Neuronal stem cell (in vitro differentiated cells): ENCODE measurements at regions not wholly inside any gene's neighbourhood (a gene's known extent, or its start where the extent isn't known, plus 50 kb on each side); places are given as distances from the start of the nearest gene placed in this dataset.

Experiments
- DNase-seq: peaks from one replicate; pipeline ENCODE4 v3.0.0-alpha.2; 2013; ENCODE audit warnings: low spot score
- H2AFZ ChIP-seq: one replicate; pipeline ENCODE4 v1.6.1; 2013; ENCODE audit warnings: mild to moderate bottlenecking, low read length, inconsistent platforms
- H2AK5ac ChIP-seq: 2 replicates; pipeline ENCODE4 v1.6.1; 2013; ENCODE audit warnings: low read depth, mild to moderate bottlenecking, inconsistent platforms, low read length, moderate library complexity, mixed read lengths
- H2BK120ac ChIP-seq: 2 replicates; pipeline ENCODE4 v1.6.1; 2013; ENCODE audit warnings: low read depth, mild to moderate bottlenecking, inconsistent platforms, low read length, moderate library complexity, mixed read lengths
- H2BK12ac ChIP-seq: one replicate; pipeline ENCODE4 v1.6.1; 2013; ENCODE audit warnings: low read length, inconsistent platforms
- H2BK15ac ChIP-seq: 2 replicates; pipeline ENCODE4 v1.6.1; 2013; ENCODE audit warnings: mild to moderate bottlenecking, low read length, inconsistent platforms, mixed read lengths
- H2BK5ac ChIP-seq: one replicate; pipeline ENCODE4 v1.6.1; 2013; ENCODE audit warnings: inconsistent platforms, mild to moderate bottlenecking, low read length, moderate library complexity
- H3K14ac ChIP-seq: one replicate; pipeline ENCODE4 v1.6.1; 2013; ENCODE audit warnings: low read length, inconsistent platforms
- H3K18ac ChIP-seq: 2 replicates; pipeline ENCODE4 v1.6.1; 2013; ENCODE audit warnings: low read length, inconsistent platforms
- H3K23ac ChIP-seq: 2 replicates; pipeline ENCODE4 v1.6.1; 2013; ENCODE audit warnings: low read depth, mild to moderate bottlenecking, mixed read lengths, low read length, inconsistent platforms; ENCODE audit not compliant: poor library complexity
- H3K27ac ChIP-seq: replicated peaks from 3 replicates; pipeline ENCODE4 v1.5.1; 2013; ENCODE audit warnings: low read length, inconsistent platforms
- H3K27me3 ChIP-seq, 3 experiments: 2 replicates each; pipeline ENCODE4 v1.6.1; 2013; ENCODE audit warnings: low read length in 3 of 3, mild to moderate bottlenecking in 2 of 3, inconsistent platforms in 1 of 3, low read depth in 1 of 3, mixed read lengths in 1 of 3, moderate library complexity in 1 of 3; ENCODE audit not compliant: control insufficient read depth in 3 of 3, insufficient read depth in 3 of 3
- H3K36me3 ChIP-seq, 2 donors: replicated peaks in 1 of 2; 2 replicates each; pipeline ENCODE4 v1.6.1; 2013; ENCODE audit warnings: low read length in 2 of 2; ENCODE audit not compliant: control insufficient read depth in 2 of 2, insufficient read depth in 2 of 2
- H3K4ac ChIP-seq: 2 replicates; pipeline ENCODE4 v1.6.1; 2013; ENCODE audit warnings: inconsistent platforms, mild to moderate bottlenecking, low read length, moderate library complexity
- H3K4me1 ChIP-seq, 2 donors: 1 replicate in 1 of 2; 2 replicates in 1 of 2; pipeline ENCODE4 v1.6.1; 2013; ENCODE audit warnings: low read length in 2 of 2, low read depth in 1 of 2; ENCODE audit not compliant: control insufficient read depth in 2 of 2, insufficient read depth in 1 of 2
- H3K4me2 ChIP-seq: one replicate; pipeline ENCODE4 v1.6.1; 2013; ENCODE audit warnings: mild to moderate bottlenecking, low read length, inconsistent platforms; ENCODE audit not compliant: insufficient read depth, poor library complexity, severe bottlenecking
- H3K4me3 ChIP-seq, 2 donors: 2 replicates each; pipeline ENCODE4 v1.5.1; 2013; ENCODE audit warnings: low read length in 2 of 2, mild to moderate bottlenecking in 2 of 2, inconsistent platforms in 1 of 2, moderate library complexity in 1 of 2
- H3K79me1 ChIP-seq: one replicate; pipeline ENCODE4 v1.6.1; 2013; ENCODE audit warnings: low read depth, mild to moderate bottlenecking, inconsistent platforms, low read length, moderate library complexity
- H3K9ac ChIP-seq: one replicate; pipeline ENCODE4 v1.6.1; 2013; ENCODE audit warnings: mild to moderate bottlenecking, low read depth, low read length, inconsistent platforms; ENCODE audit not compliant: poor library complexity
- H3K9me3 ChIP-seq, 2 donors: replicated peaks in 1 of 2; 2 replicates each; pipeline versions ENCODE3 to v1.6.1; 2013; ENCODE audit warnings: low read length in 2 of 2, mild to moderate bottlenecking in 2 of 2, inconsistent platforms in 1 of 2, low read depth in 1 of 2, mixed read lengths in 1 of 2, moderate library complexity in 1 of 2; ENCODE audit not compliant: control insufficient read depth in 2 of 2, insufficient read depth in 1 of 2
- H4K8ac ChIP-seq: one replicate; pipeline ENCODE4 v1.6.1; 2013; ENCODE audit warnings: low read depth, mild to moderate bottlenecking, inconsistent platforms, low read length, moderate library complexity
- H4K91ac ChIP-seq: one replicate; pipeline ENCODE4 v1.6.1; 2013; ENCODE audit warnings: low read length, low read depth, mild to moderate bottlenecking, inconsistent platforms; ENCODE audit not compliant: poor library complexity
- WGBS, 2 donors: extraction: QIAGEN DNeasy Blood & Tissue Kit; methylation state at CpG; one replicate each; pipeline ENCODE4 v1.1.7; 2013; ENCODE audit warnings: missing lambda C conversion rate in 2 of 2, mixed read lengths in 1 of 2; ENCODE audit not compliant: insufficient read length in 2 of 2, insufficient replicate concordance in 1 of 2; ENCODE audit errors: extremely low coverage in 2 of 2; 5-methylcytosine and 5-hydroxymethylcytosine counted together

DNA sequence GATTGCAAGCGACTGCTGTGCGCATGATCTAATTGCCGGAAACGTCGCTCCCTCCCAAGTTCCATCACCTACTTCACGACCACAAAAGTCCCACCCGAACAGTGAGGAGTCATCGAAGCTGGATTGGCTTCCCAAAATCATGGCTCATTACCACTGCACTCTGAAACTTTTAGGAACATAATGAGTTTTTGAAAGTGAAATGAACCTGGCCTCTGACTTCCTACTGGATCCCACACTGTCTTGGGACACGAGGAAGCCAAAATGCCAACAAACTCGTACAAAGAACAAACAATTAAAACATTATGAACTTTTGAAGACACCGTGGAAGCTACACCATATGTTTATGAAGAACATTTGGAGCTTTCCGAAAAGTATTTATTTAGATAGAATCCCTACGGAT lies 334.8 kb upstream of the TMPO start:
- Histone ChIP-seq H3K4ac (no peak overlapping the region), H3K14ac (no peak overlapping the region), H2BK120ac (no peak overlapping the region), H3K4me1 (peaks cover 0 to 6% of the 10 kb centered on the region in 2 donors), H3K9me3 (no peaks in the 10 kb centered on the region), H4K91ac (no peak overlapping the region), H3K18ac (no peak overlapping the region), H3K36me3 (no peaks in the 10 kb centered on the region), H3K9ac (no peak overlapping the region), H2AFZ (no peak overlapping the region), H2AK5ac (no peak overlapping the region), H2BK5ac (no peak overlapping the region), H3K27ac (no peak overlapping the region), H3K4me2 (no peak overlapping the region), H3K4me3 (no peak overlapping the region), H2BK15ac (no peak overlapping the region), H3K27me3 (no peaks in the 10 kb centered on the region), H4K8ac (no peak overlapping the region), H2BK12ac (no peak overlapping the region), H3K23ac (no peak overlapping the region), H3K79me1 (no peaks in the 10 kb centered on the region)
- DNase-seq, result no peak
- WGBS, 2 donors, result no CpG with 5 or more reads among the region's 13 CpGs

DNA sequence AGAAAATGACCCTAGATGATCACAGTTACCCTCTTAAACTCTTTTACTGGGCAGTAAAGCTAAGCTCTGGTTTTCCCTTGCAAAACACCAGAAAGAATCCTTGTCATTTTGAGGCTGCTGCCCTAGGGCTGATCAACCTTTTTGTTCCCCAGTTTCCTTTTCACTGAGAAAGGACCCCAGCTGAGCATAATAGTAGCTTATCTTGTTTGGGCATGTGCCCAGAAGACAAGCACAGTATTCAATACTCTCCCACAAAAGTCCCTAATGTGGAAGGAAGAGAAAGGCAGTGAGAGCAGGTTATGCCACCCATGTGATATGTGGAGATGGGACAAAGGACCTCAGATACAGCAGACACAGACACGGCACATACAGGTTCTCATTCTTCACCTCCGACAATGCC lies 332.6 kb upstream of the TMPO start:
- Histone ChIP-seq H2BK15ac (no peak overlapping the region), H2AK5ac (no peak overlapping the region), H3K4me3 (no peak overlapping the region), H4K91ac (no peak overlapping the region), H3K27ac (no peak overlapping the region), H4K8ac (no peak overlapping the region), H3K9me3 (no peaks in the 10 kb centered on the region), H3K36me3 (no peaks in the 10 kb centered on the region), H2BK12ac (no peak overlapping the region), H3K4ac (no peak overlapping the region), H3K27me3 (no peaks in the 10 kb centered on the region), H3K4me2 (no peak overlapping the region), H3K79me1 (no peaks in the 10 kb centered on the region), H3K23ac (no peak overlapping the region), H3K14ac (no peak overlapping the region), H2AFZ (no peak overlapping the region), H2BK5ac (no peak overlapping the region), H3K4me1 (peaks cover 0 to 6% of the 10 kb centered on the region in 2 donors), H3K18ac (no peak overlapping the region), H3K9ac (no peak overlapping the region), H2BK120ac (no peak overlapping the region)
- no peak for DNase-seq
- WGBS, 2 donors, result no CpG with 5 or more reads among the region's 2 CpGs

DNA sequence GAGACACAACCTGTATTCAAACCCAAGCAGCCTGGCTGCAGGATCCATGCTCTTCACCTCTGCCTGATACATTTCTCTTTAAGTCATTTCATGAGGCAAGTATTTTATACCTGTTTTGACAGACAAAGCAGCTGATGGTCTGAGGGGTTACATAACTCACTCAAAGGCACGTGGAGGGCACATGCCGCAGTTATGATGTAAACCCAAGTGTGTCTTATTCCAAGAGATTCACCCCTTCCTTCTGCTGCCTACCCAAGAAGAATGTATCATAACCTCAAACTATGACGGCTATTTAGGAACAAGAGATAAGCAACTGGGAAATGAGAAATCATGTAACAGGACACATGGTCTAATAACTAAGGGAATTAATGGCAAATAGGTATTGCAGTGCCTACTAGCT lies 329.8 kb upstream of the TMPO start:
- no peaks in the 10 kb centered on the region for H3K36me3 ChIP-seq
- H3K4me2 ChIP-seq, result no peak overlapping the region
- no peak overlapping the region for H2AK5ac ChIP-seq
- H3K14ac ChIP-seq, result no peak overlapping the region
- no CpG with 5 or more reads among the region's 3 CpGs for WGBS, 2 donors
- no peak for DNase-seq
- H4K8ac ChIP-seq, result no peak overlapping the region
- no peak overlapping the region for H3K23ac ChIP-seq
- H3K27me3 ChIP-seq, result no peaks in the 10 kb centered on the region
- no peaks in the 10 kb centered on the region for H3K9me3 ChIP-seq
- no peak overlapping the region for H3K4ac ChIP-seq
- H4K91ac ChIP-seq, result no peak overlapping the region
- H3K4me1 ChIP-seq, result peaks cover 0 to 6% of the 10 kb centered on the region in 2 donors
- no peak overlapping the region for H2AFZ ChIP-seq
- H2BK12ac ChIP-seq, result no peak overlapping the region
- no peak overlapping the region for H3K9ac ChIP-seq
- no peak overlapping the region for H2BK120ac ChIP-seq
- no peak overlapping the region for H2BK5ac ChIP-seq
- no peaks in the 10 kb centered on the region for H3K79me1 ChIP-seq
- H3K18ac ChIP-seq, result no peak overlapping the region
- no peak overlapping the region for H3K27ac ChIP-seq
- H3K4me3 ChIP-seq, result no peak overlapping the region
- H2BK15ac ChIP-seq, result no peak overlapping the region

DNA sequence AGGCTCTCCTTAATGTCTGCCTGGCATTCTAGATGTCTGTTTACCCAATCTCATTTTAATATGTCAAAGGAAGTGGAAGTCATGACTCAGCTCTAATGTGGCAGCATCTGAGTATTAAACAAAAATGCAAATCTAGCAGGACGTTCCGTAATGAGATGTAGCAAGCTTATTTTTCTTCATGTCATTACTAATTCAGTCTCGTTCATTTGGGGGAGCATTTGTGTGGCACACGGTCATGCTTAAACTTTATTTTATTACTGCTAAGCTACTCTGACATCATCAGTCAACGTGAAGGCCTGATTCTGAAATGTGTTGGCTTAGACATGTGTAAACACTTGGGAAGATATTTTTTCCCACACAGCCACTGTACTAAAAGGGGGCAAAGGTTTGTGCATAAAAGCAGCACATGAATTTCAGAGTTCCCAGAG lies 326.7 kb upstream of the TMPO start:
- Histone ChIP-seq H3K4me1 (no peaks in the 10 kb centered on the region), H2BK120ac (no peak overlapping the region), H3K23ac (no peak overlapping the region), H3K14ac (no peak overlapping the region), H3K4ac (no peak overlapping the region), H2BK12ac (no peak overlapping the region), H3K36me3 (no peaks in the 10 kb centered on the region), H3K9ac (no peak overlapping the region), H3K9me3 (no peaks in the 10 kb centered on the region), H3K27ac (no peak overlapping the region), H3K4me2 (no peak overlapping the region), H2BK5ac (no peak overlapping the region), H3K18ac (no peak overlapping the region), H3K79me1 (no peaks in the 10 kb centered on the region), H2BK15ac (no peak overlapping the region), H4K8ac (no peak overlapping the region), H2AK5ac (no peak overlapping the region), H2AFZ (no peak overlapping the region), H3K27me3 (no peaks in the 10 kb centered on the region), H4K91ac (no peak overlapping the region), H3K4me3 (no peak overlapping the region)
- whole genome bisulfite sequencing, 2 donors, result no CpG with 5 or more reads among the region's 5 CpGs
- no peak for DNase-seq
